Spinal cord (tissue), 9 donors: ENCODE measurements at regions not wholly inside any gene's neighbourhood (a gene's known extent, or its start where the extent isn't known, plus 50 kb on each side); places are given as distances from the start of the nearest gene placed in this dataset.

Source experiments
- DNase-seq, 6 donors: peaks; one replicate each; pipeline versions ENCODE4 v3.0.0 to v3.0.0-alpha.2; 2013 to 2015; ENCODE audit warnings: low spot score in 6 of 6, low read depth in 4 of 6
- H3K27ac ChIP-seq: one replicate; pipeline ENCODE4 v1.5.1; 2013; ENCODE audit warnings: low read depth, low read length, control low read depth
- H3K27me3 ChIP-seq: one replicate; pipeline ENCODE4 v1.6.1; 2013; ENCODE audit warnings: low read length; ENCODE audit not compliant: control insufficient read depth, insufficient read depth
- H3K36me3 ChIP-seq: one replicate; pipeline ENCODE4 v1.6.1; 2013; ENCODE audit warnings: low read length; ENCODE audit not compliant: control insufficient read depth, insufficient read depth
- H3K4me1 ChIP-seq: one replicate; pipeline ENCODE4 v1.6.1; 2013; ENCODE audit warnings: low read length; ENCODE audit not compliant: control insufficient read depth, insufficient read depth
- H3K4me3 ChIP-seq: one replicate; pipeline ENCODE4 v1.5.1; 2013; ENCODE audit warnings: low read depth, low read length, control low read depth
- H3K9me3 ChIP-seq: one replicate; pipeline ENCODE4 v1.6.1; 2013; ENCODE audit warnings: low read length; ENCODE audit not compliant: control insufficient read depth, insufficient read depth
- WGBS: methylation state at CpG from one replicate; pipeline ENCODE4 v1.1.5; 2013; ENCODE audit warnings: missing lambda C conversion rate; ENCODE audit not compliant: insufficient coverage; 5-methylcytosine and 5-hydroxymethylcytosine counted together
- donor health status: healthy.

- peak overlapping the region; percentile 77 for H3K27ac ChIP-seq
- DNase-seq = no peak
- H3K36me3 ChIP-seq = no peaks in the 10 kb centered on the region
- no peaks in the 10 kb centered on the region for H3K9me3 ChIP-seq
- H3K4me3 ChIP-seq = peak overlapping the region; percentile 93
- 2% methylated on average over 14 of the region's 18 CpGs for WGBS
- no peaks in the 10 kb centered on the region for H3K4me1 ChIP-seq
- H3K27me3 ChIP-seq = no peaks in the 10 kb centered on the region
Observed at GRCh38 chr16:72664056-72664508, 383.8 kb downstream of the ZFHX3 start.

DNA sequence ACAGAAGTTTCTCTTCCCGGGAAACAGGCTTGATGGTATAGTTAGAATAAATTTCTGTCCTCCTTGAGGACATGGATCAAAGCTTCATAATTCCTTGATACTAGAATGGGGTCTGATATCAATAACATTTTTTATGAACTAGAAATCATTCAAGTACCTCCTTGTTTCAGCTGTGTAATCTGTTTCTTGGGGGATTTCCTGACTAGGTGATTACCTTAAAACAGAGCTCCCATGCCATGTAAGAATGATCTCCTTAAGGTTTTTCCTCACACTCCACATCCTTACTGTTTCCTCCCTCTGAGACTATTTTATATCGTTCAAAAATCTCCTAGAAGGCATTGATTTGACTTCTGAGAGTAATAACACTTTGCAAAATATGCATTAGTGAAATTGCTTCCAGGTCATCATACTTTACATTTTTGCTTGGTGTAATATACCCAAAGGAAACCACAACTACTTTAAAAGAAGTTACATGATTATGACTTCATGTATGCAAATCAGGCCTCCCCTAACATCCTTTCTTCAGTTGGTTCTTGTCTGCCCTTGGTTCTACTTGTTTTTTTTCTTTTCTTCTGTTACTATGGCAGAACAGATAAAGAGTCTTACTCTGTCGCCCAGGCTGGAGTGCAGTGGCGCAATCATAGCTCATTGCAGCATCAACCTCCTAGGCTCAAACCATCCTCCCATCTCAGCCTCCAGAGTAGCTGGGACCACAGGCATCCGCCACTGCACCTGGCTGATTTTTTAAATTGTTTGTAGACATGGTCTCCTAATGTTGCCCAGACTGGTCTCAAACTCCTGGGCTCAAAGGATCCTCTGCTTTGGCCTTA is 388.8 kb downstream of the ZFHX3 start:
- no peak overlapping the region for H3K4me3 ChIP-seq
- H3K36me3 ChIP-seq = no peaks in the 10 kb centered on the region
- no peaks in the 10 kb centered on the region for H3K9me3 ChIP-seq
- WGBS = 93% methylated on average over 2 of the region's 5 CpGs
- no peaks in the 10 kb centered on the region for H3K4me1 ChIP-seq
- no peak for DNase-seq
- H3K27me3 ChIP-seq = no peaks in the 10 kb centered on the region
- H3K27ac ChIP-seq = no peak overlapping the region

DNA sequence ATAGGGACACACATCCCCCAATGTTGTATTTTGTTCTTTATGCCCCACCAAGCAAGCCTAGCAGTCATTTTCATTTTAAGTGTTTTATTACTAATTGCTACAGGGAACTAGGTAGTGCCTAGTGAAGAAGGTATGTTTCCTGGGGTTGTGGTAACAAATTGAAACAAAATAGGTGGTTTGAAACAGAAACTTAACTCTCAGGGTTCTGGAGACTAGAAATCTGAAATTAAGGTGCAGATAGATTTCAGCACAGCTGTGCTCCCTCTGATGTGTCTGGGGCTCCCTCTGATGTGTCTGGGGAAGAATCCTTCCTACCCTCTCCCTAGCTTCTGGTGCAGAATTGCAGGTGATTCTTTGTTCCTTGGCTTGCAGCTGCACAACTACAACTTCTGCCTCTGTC is 390.1 kb downstream of the ZFHX3 start:
- no peaks in the 10 kb centered on the region for H3K27me3 ChIP-seq
- no peaks in the 10 kb centered on the region for H3K36me3 ChIP-seq
- no peak for DNase-seq

GRCh38 chr16:72657164-72657563 is 390.8 kb downstream of the ZFHX3 start:
- Histone ChIP-seq H3K27ac (no peak overlapping the region), H3K36me3 (no peaks in the 10 kb centered on the region), H3K4me1 (no peaks in the 10 kb centered on the region), H3K27me3 (no peaks in the 10 kb centered on the region), H3K9me3 (no peaks in the 10 kb centered on the region), H3K4me3 (no peak overlapping the region)
- no peak for DNase-seq
- WGBS = no CpG with 5 or more reads among the region's 1 CpG

More for the DNA sequence above, 390.1 kb downstream of the ZFHX3 start:
- no peaks in the 10 kb centered on the region for H3K9me3 ChIP-seq
- no peak overlapping the region for H3K4me3 ChIP-seq
- no peaks in the 10 kb centered on the region for H3K4me1 ChIP-seq
- H3K27ac ChIP-seq = no peak overlapping the region

DNA sequence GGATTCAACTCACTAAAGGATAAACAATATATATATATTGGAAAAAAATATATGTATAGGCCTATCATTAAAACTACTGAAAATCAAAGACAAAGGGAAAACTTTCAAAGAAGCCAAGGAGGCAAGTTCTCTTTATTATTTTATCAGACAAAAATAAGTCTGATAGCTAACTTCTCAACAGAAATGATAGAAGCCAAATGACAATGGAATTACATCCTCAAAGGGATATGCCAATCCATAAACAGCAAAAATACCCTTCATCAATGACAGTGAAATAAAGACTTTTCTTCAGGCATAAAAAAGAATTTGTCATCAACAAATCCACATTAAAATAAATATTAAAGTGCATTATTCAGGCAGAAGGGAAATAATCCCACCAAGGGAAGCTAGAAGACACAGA is 393.4 kb downstream of the ZFHX3 start:
- Histone ChIP-seq H3K4me3 (no peak overlapping the region), H3K27me3 (no peaks in the 10 kb centered on the region), H3K36me3 (no peaks in the 10 kb centered on the region), H3K27ac (no peak overlapping the region), H3K9me3 (no peaks in the 10 kb centered on the region), H3K4me1 (no peaks in the 10 kb centered on the region)
- no peak for DNase-seq

DNA sequence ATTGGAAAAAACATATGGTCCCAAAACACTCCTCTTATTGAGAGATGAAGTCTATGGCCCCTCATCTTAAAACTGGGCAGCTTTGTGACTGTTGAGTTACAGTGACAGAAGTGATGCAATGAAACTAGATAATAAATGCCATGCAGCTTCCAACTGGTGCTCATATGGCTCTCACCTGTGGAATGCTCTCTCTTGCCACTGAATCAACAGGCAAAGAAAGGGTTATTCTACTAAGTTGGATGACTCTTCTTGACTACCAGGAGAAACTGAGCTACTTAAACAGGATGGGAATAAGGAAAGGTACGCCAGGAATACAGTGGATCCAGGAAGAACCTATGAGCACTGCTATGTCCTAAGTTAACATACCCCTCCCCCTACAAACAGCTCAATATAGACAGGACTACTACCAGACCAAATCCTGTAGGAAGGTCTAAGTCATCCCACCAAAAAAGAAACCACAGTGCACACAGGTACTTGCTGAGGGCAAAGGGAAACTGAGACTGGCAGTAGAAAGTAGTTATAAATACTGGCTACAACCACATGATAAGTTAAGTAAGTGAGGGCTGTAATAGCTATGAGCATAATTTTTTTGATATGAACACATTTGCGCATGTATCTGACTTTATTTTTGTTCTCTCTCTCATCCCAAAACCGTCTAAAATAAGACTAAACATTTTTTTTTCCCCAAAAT is 398.5 kb downstream of the ZFHX3 start:
- Histone ChIP-seq H3K27me3 (no peaks in the 10 kb centered on the region), H3K36me3 (no peaks in the 10 kb centered on the region), H3K4me3 (no peak overlapping the region), H3K27ac (no peak overlapping the region), H3K9me3 (no peaks in the 10 kb centered on the region), H3K4me1 (no peaks in the 10 kb centered on the region)
- no CpG with 5 or more reads among the region's 3 CpGs for WGBS
- DNase-seq = no peak

GRCh38 chr16:72646615-72647014 is 401.3 kb downstream of the ZFHX3 start:
- 78% methylated on average over 1 of the region's 3 CpGs for WGBS
- H3K4me3 ChIP-seq = no peak overlapping the region
- no peaks in the 10 kb centered on the region for H3K4me1 ChIP-seq
- no peak for DNase-seq
- no peaks in the 10 kb centered on the region for H3K27me3 ChIP-seq
- H3K27ac ChIP-seq = no peak overlapping the region
- H3K36me3 ChIP-seq = no peaks in the 10 kb centered on the region
- peaks cover 2% of the 10 kb centered on the region for H3K9me3 ChIP-seq

DNA sequence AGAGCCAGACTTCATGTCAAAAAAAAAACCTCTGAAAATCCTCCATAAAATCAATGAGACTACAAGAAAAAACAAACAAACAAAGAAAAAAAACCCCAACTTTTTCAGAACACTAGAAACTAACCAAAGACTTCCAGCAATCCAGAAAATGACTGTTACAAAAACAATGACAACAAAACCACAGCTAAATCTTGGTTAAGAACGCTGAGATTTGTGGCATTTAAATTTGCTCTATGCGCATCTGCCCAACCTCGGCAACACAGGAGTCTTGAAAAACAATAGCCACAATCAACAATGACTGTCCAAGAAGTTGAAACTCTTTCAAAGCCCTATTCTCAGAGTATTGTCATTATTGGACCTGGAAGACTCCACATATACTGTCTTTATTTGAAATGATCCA is 402.4 kb downstream of the ZFHX3 start:
- no peak for DNase-seq
- peaks cover 2% of the 10 kb centered on the region for H3K9me3 ChIP-seq
- WGBS = 17% methylated on average over 1 of the region's 3 CpGs
- H3K27me3 ChIP-seq = no peaks in the 10 kb centered on the region
- no peak overlapping the region for H3K27ac ChIP-seq
- no peaks in the 10 kb centered on the region for H3K36me3 ChIP-seq
- H3K4me1 ChIP-seq = no peaks in the 10 kb centered on the region
- H3K4me3 ChIP-seq = no peak overlapping the region

DNA sequence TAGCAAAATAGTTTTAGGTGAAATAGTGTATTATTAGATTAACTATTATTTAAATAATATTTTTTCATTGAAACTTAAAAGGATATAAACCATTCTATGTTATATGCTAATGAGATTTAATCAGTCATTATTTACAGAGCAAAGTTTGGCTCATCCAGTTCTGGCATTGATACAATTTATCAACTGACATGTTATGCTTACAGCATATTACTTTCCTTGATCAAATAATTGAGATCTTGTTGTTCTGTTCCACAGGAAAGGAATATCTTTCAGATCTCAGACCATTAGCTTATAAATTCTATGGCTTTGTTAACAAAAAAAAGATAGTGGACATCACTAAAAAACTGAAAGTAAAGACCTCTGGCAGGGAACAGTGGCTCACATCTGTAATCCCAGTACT is 403.0 kb downstream of the ZFHX3 start:
- H3K9me3 ChIP-seq = peaks cover 2% of the 10 kb centered on the region
- no peaks in the 10 kb centered on the region for H3K36me3 ChIP-seq
- H3K4me1 ChIP-seq = no peaks in the 10 kb centered on the region
- no peaks in the 10 kb centered on the region for H3K27me3 ChIP-seq
- no peak overlapping the region for H3K27ac ChIP-seq
- no peak overlapping the region for H3K4me3 ChIP-seq
- DNase-seq = no peak

- no peak for DNase-seq
- H3K4me3 ChIP-seq = no peak overlapping the region
- H3K27me3 ChIP-seq = no peaks in the 10 kb centered on the region
- no CpG with 5 or more reads among the region's 1 CpG for WGBS
- no peak overlapping the region for H3K27ac ChIP-seq
- no peaks in the 10 kb centered on the region for H3K36me3 ChIP-seq
- H3K9me3 ChIP-seq = peaks cover 6% of the 10 kb centered on the region
- H3K4me1 ChIP-seq = no peaks in the 10 kb centered on the region
Observed at GRCh38 chr16:72639494-72639893, 408.4 kb downstream of the ZFHX3 start.
